ENCODE measurements at regions not wholly inside any gene's neighbourhood (a gene's known extent, or its start where the extent isn't known, plus 50 kb on each side); places are given as distances from the start of the nearest gene placed in this dataset.

DNA sequence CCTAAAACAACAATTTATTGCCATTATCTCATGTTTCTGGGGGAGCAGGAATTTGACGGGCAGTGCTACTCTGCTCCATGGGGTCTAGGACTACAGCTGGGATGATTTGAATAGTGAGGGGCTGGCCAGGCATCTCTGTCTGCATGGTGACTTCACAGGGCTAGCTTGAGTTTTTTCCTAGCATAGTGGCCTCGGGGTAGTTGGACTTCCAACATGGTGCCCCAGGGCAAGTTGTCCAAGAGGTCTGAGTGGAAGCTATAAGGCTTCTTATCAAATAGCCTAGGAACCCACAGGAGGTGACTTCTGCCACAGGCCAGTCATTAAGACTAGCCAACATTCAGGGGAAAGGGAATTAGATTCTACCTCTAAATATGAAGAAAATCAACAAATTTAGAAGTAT, 92.0 kb upstream of the WLS start:
- no peak for TF ChIP-seq TOX (CRISPR knock-in tag; IDR thresholded peaks at IDR 0.05; ENCODE audit: borderline replicate concordance)
- TF ChIP-seq, protein P1, sequence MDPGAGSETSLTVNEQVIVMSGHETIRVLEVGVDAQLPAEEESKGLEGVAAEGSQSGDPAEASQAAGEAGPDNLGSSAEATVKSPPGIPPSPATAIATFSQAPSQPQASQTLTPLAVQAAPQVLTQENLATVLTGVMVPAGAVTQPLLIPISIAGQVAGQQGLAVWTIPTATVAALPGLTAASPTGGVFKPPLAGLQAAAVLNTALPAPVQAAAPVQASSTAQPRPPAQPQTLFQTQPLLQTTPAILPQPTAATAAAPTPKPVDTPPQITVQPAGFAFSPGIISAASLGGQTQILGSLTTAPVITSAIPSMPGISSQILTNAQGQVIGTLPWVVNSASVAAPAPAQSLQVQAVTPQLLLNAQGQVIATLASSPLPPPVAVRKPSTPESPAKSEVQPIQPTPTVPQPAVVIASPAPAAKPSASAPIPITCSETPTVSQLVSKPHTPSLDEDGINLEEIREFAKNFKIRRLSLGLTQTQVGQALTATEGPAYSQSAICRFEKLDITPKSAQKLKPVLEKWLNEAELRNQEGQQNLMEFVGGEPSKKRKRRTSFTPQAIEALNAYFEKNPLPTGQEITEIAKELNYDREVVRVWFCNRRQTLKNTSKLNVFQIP (CRISPR knock-in tag; IDR thresholded peaks at IDR 0.05; ENCODE audit: borderline replicate concordance, low read depth) = no peak
- ATAC-seq = no peak

DNA sequence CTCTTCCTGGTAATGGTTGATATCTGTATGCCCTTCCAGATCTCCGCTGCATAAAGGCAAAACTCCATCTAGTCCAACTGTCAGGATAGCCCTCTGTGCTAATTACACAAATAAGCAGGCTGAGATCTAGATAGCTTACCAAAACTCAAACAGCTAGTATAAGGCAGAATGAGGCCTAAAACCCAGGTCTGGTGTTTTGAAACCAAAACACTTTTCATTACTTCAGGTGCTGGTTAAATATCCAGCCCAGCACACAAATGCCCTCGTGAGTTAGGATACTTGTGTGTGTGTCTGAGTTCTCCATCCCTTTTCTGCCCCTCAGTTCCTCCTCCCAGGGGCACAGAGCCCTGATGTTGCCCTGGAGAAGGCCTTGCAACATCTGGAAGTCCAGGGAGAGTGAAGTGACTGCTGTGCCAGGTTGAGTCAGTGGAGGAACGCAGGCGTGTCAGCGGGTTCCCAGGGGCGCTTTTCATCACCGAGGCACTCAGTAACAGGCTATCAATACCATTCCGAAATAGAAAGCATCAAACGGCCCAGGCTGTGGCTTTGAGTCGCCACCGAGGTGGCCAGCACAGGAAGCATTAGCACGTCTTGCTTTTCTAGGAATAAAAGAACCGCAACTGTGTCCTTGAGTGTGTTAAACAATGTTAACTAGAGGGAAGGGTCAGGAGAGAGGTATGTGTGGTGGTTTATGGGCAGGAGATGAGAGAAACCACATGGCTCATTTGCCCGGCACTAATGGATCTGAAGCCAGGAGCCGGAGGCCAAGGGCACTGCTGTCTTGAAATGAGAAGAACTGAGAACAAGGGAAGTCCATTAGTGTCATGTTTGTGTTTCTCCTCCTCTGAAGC, 90.7 kb upstream of the WLS start:
- peak; percentile 89 for ATAC-seq
- TF ChIP-seq ISL1 (CRISPR knock-in tag; IDR thresholded peaks at IDR 0.05) (peak; percentile 91), TSHZ2 (CRISPR knock-in tag; IDR thresholded peaks at IDR 0.05) (no peak), TOX (CRISPR knock-in tag; IDR thresholded peaks at IDR 0.05; ENCODE audit: borderline replicate concordance) (peak; percentile 71; the same call in 1 of the 2 replicates), ZC3H10 (CRISPR knock-in tag; IDR thresholded peaks at IDR 0.05) (peak; percentile 79)
- TF ChIP-seq, protein P2, sequence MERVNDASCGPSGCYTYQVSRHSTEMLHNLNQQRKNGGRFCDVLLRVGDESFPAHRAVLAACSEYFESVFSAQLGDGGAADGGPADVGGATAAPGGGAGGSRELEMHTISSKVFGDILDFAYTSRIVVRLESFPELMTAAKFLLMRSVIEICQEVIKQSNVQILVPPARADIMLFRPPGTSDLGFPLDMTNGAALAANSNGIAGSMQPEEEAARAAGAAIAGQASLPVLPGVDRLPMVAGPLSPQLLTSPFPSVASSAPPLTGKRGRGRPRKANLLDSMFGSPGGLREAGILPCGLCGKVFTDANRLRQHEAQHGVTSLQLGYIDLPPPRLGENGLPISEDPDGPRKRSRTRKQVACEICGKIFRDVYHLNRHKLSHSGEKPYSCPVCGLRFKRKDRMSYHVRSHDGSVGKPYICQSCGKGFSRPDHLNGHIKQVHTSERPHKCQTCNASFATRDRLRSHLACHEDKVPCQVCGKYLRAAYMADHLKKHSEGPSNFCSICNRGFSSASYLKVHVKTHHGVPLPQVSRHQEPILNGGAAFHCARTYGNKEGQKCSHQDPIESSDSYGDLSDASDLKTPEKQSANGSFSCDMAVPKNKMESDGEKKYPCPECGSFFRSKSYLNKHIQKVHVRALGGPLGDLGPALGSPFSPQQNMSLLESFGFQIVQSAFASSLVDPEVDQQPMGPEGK (CRISPR knock-in tag; IDR thresholded peaks at IDR 0.05; ENCODE audit: borderline replicate concordance) = peak; percentile 35; the same call in 1 of the 2 replicates

DNA sequence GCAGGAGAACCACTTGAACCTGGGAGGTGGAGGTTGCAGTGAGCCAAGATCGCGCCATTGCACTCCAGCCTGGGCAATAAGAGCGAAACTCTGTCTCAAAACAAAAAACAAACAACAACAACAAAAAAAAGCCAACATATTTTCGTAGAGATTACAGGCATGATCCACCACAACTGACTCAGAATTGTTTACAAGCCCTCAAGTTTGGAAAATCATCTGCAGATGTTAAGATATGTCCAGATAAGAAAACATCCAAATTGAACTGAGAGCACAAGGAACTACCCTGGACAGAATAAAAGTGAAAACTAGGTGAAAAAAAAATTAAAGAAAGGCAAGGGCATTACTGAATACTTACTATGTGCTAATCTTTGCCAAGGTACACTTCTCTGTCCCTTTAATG, 89.8 kb upstream of the WLS start:
- no peak for TF ChIP-seq BACH2 (CRISPR knock-in tag; IDR thresholded peaks at IDR 0.05; ENCODE audit: borderline replicate concordance)
- no peak for TF ChIP-seq ZFP3 (CRISPR knock-in tag; IDR thresholded peaks at IDR 0.05)
- TF ChIP-seq RARB (CRISPR knock-in tag; IDR thresholded peaks at IDR 0.05) = no peak
- no peak for TF ChIP-seq TOX (CRISPR knock-in tag; IDR thresholded peaks at IDR 0.05; ENCODE audit: borderline replicate concordance)
- TF ChIP-seq ZNF70 (CRISPR knock-in tag; IDR thresholded peaks at IDR 0.05) = no peak
- ATAC-seq = no peak

DNA sequence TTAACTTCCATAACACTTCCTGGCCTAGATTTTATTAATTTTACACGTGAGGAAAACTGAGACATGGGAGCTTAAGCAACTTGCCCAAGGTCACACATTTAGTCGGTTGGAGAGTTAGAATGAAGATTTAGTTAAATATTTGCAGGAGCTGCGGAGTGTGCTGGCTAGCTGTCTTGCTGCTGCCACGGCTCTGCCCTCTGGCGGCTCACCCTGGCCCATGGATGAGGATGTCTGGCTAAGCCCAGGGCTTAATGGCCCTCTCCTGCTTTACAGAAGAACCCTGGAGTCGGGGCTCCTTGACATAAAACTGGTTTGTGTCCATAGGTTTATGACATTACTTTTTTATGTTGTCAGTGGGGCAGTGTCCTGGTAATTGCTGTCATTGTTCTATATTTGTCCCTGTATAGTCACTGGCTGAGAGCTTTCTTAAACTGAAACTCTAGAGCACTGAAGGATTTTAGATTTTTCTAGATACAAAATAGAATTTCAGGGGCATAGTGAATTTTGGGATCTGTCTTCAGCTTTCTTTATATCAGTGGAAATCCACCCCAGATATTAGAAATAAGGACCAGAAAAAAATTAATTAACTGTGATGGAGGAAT, 88.9 kb upstream of the WLS start:
- ATAC-seq = peak; percentile 87
- no peak for TF ChIP-seq ARNTL (CRISPR knock-in tag; IDR thresholded peaks at IDR 0.05; ENCODE audit: borderline replicate concordance, low read depth)
- TF ChIP-seq, protein P1 (CRISPR knock-in tag; IDR thresholded peaks at IDR 0.05; ENCODE audit: borderline replicate concordance, low read depth) = no peak
- no peak for TF ChIP-seq ZFP3 (CRISPR knock-in tag; IDR thresholded peaks at IDR 0.05)
- no peak for TF ChIP-seq CSDC2 (CRISPR knock-in tag; IDR thresholded peaks at IDR 0.05)
- TF ChIP-seq ISL1 (CRISPR knock-in tag; IDR thresholded peaks at IDR 0.05) = no peak
- TF ChIP-seq ESRRG (CRISPR knock-in tag; IDR thresholded peaks at IDR 0.05) = no peak
- TF ChIP-seq, protein P3, sequence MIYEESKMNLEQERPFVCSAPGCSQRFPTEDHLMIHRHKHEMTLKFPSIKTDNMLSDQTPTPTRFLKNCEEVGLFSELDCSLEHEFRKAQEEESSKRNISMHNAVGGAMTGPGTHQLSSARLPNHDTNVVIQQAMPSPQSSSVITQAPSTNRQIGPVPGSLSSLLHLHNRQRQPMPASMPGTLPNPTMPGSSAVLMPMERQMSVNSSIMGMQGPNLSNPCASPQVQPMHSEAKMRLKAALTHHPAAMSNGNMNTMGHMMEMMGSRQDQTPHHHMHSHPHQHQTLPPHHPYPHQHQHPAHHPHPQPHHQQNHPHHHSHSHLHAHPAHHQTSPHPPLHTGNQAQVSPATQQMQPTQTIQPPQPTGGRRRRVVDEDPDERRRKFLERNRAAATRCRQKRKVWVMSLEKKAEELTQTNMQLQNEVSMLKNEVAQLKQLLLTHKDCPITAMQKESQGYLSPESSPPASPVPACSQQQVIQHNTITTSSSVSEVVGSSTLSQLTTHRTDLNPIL (CRISPR knock-in tag; IDR thresholded peaks at IDR 0.05; ENCODE audit: low read depth) = no peak
- TF ChIP-seq ZFP30 (CRISPR knock-in tag; IDR thresholded peaks at IDR 0.05) = no peak
- no peak for TF ChIP-seq ZC3H10 (CRISPR knock-in tag; IDR thresholded peaks at IDR 0.05)
- no peak for TF ChIP-seq GLIS3 (CRISPR knock-in tag; IDR thresholded peaks at IDR 0.05)
